Activated naive CD8-positive, alpha-beta T cell treated with anti-CD3 and anti-CD28 coated beads, Interleukin-2, amount 50 U/mL, for 24 hours (primary cell): ENCODE measurements at regions not wholly inside any gene's neighbourhood (a gene's known extent, or its start where the extent isn't known, plus 50 kb on each side); places are given as distances from the start of the nearest gene placed in this dataset.

Source experiments
- ATAC-seq: fragments of 150-1000 bp; cut with Tn5 transposase; one replicate; pipeline ENCODE4 v1.10.0; 2021
- DNase-seq: peaks from one replicate; pipeline ENCODE4 v3.0.0; 2021
- H3K27ac Mint-ChIP-seq: one replicate; pipeline ENCODE4 v1.8.0; 2021; ENCODE audit warnings: mild to moderate bottlenecking, mixed read lengths
- H3K27me3 Mint-ChIP-seq: one replicate; pipeline ENCODE4 v1.8.0; 2021; ENCODE audit warnings: mixed read lengths
- H3K36me3 Mint-ChIP-seq: one replicate; pipeline ENCODE4 v1.8.0; 2021; ENCODE audit warnings: low read depth, mixed read lengths
- H3K4me1 Mint-ChIP-seq: one replicate; pipeline ENCODE4 v1.8.0; 2021; ENCODE audit warnings: mixed read lengths
- H3K4me3 Mint-ChIP-seq: one replicate; pipeline ENCODE4 v1.8.0; 2021; ENCODE audit warnings: mild to moderate bottlenecking, moderate library complexity, mixed read lengths
- H3K9me3 Mint-ChIP-seq: one replicate; pipeline ENCODE4 v1.8.0; 2021; ENCODE audit warnings: mixed read lengths

GRCh38 chr18:8536922-8537321, 72.3 kb upstream of the RAB12 start:
- DNase-seq (no peak), ATAC-seq (no peak)
- Mint-ChIP-seq H3K27ac (no peak overlapping the region), H3K27me3 (peaks cover 2% of the 10 kb centered on the region), H3K9me3 (peaks cover 24% of the 10 kb centered on the region), H3K4me1 (no peaks in the 10 kb centered on the region), H3K36me3 (no peaks in the 10 kb centered on the region), H3K4me3 (no peak overlapping the region)

DNA sequence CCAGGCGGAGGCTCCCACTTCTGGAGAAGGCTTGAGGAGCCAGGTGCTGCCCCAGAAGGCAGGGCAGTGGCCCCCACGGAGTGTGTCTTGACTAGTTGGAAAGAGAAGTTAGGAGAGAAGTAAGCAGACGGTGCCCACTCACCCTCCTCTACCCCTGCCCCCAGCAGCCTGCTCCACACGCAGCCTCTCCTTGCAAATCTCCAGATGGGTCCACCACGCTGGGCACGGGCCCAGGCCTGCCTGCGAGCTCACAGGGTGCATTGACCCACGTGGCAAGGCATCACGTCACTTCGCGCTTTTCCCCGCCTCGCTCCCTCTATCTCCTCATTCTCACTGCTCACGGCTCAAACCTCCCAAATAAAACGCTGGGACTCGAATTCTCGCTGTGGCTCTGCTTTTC, 71.8 kb upstream of the RAB12 start:
- Mint-ChIP-seq H3K36me3 (no peaks in the 10 kb centered on the region), H3K27ac (no peak overlapping the region), H3K27me3 (peaks cover 2% of the 10 kb centered on the region), H3K9me3 (peaks cover 20% of the 10 kb centered on the region), H3K4me3 (no peak overlapping the region), H3K4me1 (no peaks in the 10 kb centered on the region)
- DNase-seq (no peak), ATAC-seq (no peak)

DNA sequence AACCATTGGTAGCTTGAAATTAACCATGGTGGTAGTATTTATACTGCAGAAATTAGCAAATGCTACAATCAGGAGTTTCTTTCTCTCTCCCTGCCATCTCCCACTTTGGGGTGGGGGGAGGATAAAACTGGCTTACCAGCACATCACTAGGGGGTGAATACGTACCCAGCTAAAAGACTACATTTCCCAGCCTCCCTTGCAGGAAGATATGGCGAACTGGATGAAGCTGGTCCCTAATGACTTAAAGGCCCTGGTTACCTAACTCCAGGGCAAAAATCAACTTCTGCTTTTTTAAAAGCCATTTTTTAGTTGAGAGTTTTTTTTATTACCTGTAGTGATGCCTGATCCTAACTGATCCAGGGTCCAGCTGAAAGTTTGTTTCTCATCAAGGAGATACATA, 70.3 kb upstream of the RAB12 start:
- Mint-ChIP-seq H3K36me3 (no peaks in the 10 kb centered on the region), H3K4me1 (no peaks in the 10 kb centered on the region), H3K9me3 (peaks cover 7% of the 10 kb centered on the region), H3K4me3 (no peak overlapping the region), H3K27me3 (no peaks in the 10 kb centered on the region), H3K27ac (no peak overlapping the region)
- DNase-seq (no peak), ATAC-seq (no peak)

DNA sequence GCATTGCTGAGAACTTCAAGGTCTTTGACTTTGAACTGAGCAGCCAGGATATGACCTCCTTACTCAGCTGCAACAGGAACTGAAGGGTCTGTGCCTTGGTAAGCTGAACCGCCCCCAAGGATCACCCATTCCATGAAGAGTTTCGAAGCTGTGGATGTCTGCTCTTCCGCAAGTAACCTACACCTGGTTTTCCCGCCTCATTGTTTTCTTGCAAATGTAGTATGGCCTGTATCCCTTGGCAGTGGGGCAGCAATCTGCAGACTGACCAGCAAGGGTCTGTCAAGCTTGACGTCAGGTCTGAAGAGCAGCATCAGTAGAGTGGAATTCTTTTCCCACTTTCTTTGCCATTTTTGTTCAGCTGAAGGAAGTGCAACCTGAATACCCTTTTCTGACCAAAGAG, 62.6 kb upstream of the RAB12 start:
- Mint-ChIP-seq H3K4me1 (no peaks in the 10 kb centered on the region), H3K36me3 (no peaks in the 10 kb centered on the region), H3K9me3 (no peaks in the 10 kb centered on the region), H3K4me3 (no peak overlapping the region), H3K27me3 (no peaks in the 10 kb centered on the region), H3K27ac (no peak overlapping the region)
- DNase-seq (no peak), ATAC-seq (no peak)

GRCh38 chr18:8548186-8548585, 61.1 kb upstream of the RAB12 start:
- DNase-seq (no peak), ATAC-seq (no peak)
- Mint-ChIP-seq H3K9me3 (no peaks in the 10 kb centered on the region), H3K4me3 (no peak overlapping the region), H3K27me3 (no peaks in the 10 kb centered on the region), H3K27ac (no peak overlapping the region), H3K4me1 (no peaks in the 10 kb centered on the region), H3K36me3 (no peaks in the 10 kb centered on the region)

GRCh38 chr18:8549254-8549757, 59.9 kb upstream of the RAB12 start:
- no peaks in the 10 kb centered on the region for H3K27me3 Mint-ChIP-seq
- H3K9me3 Mint-ChIP-seq: no peaks in the 10 kb centered on the region
- no peaks in the 10 kb centered on the region for H3K4me1 Mint-ChIP-seq
- H3K27ac Mint-ChIP-seq: no peak overlapping the region
- H3K4me3 Mint-ChIP-seq: no peak overlapping the region
- ATAC-seq (no peak), DNase-seq (no peak)
- H3K36me3 Mint-ChIP-seq: no peaks in the 10 kb centered on the region

GRCh38 chr18:8552151-8552550, 57.1 kb upstream of the RAB12 start:
- peaks cover 1% of the 10 kb centered on the region for H3K27me3 Mint-ChIP-seq
- H3K4me1 Mint-ChIP-seq: no peaks in the 10 kb centered on the region
- H3K9me3 Mint-ChIP-seq: no peaks in the 10 kb centered on the region
- H3K4me3 Mint-ChIP-seq: no peak overlapping the region
- no peaks in the 10 kb centered on the region for H3K36me3 Mint-ChIP-seq
- ATAC-seq (no peak), DNase-seq (no peak)
- H3K27ac Mint-ChIP-seq: no peak overlapping the region

- ATAC-seq: no peak
- H3K36me3 Mint-ChIP-seq: no peaks in the 10 kb centered on the region
- no peaks in the 10 kb centered on the region for H3K4me1 Mint-ChIP-seq
- H3K9me3 Mint-ChIP-seq: no peaks in the 10 kb centered on the region
- DNase-seq: no peak
- no peak overlapping the region for H3K4me3 Mint-ChIP-seq
- no peak overlapping the region for H3K27ac Mint-ChIP-seq
- peaks cover 2% of the 10 kb centered on the region for H3K27me3 Mint-ChIP-seq
These were observed 54.9 kb upstream of the RAB12 start for GRCh38 chr18:8554354-8554753.

- ATAC-seq (no peak), DNase-seq (no peak)
- Mint-ChIP-seq H3K9me3 (no peaks in the 10 kb centered on the region), H3K4me1 (no peaks in the 10 kb centered on the region), H3K27me3 (peaks cover 2% of the 10 kb centered on the region), H3K36me3 (no peaks in the 10 kb centered on the region), H3K4me3 (no peak overlapping the region), H3K27ac (no peak overlapping the region)
These were observed 52.8 kb upstream of the RAB12 start for GRCh38 chr18:8556424-8556823.
